ENCODE measurements at regions not wholly inside any gene's neighbourhood (a gene's known extent, or its start where the extent isn't known, plus 50 kb on each side); places are given as distances from the start of the nearest gene placed in this dataset.

- POLR2A ChIA-PET: no interaction called here
- no peaks in the 10 kb centered on the region; the same call in 1 of the 2 replicates for H3K27me3 Mint-ChIP-seq (ENCODE audit: low read depth)
- H3K27ac Mint-ChIP-seq: no peak overlapping the region
- no peak overlapping the region for H3K4me3 Mint-ChIP-seq
- TF ChIP-seq JUN (CRISPR knock-in tag; IDR thresholded peaks at IDR 0.05): no peak
- no peak for TF ChIP-seq FOXK1 (CRISPR knock-in tag; IDR thresholded peaks at IDR 0.05)
- no peak for TF ChIP-seq JAZF1 (CRISPR knock-in tag; IDR thresholded peaks at IDR 0.05)
- no peak for TF ChIP-seq E2F5 (CRISPR knock-in tag; IDR thresholded peaks at IDR 0.05)
- TF ChIP-seq FOXJ3 (CRISPR knock-in tag; IDR thresholded peaks at IDR 0.05; ENCODE audit: borderline replicate concordance): no peak
- no peak for TF ChIP-seq MYBL2 (CRISPR knock-in tag; IDR thresholded peaks at IDR 0.05)
- TF ChIP-seq PRDM15 (CRISPR knock-in tag; IDR thresholded peaks at IDR 0.05): no peak
- no peak for TF ChIP-seq CDX4 (CRISPR knock-in tag; IDR thresholded peaks at IDR 0.05; ENCODE audit: borderline replicate concordance)
- TF ChIP-seq ZNF317 (CRISPR knock-in tag; IDR thresholded peaks at IDR 0.05; ENCODE audit: borderline replicate concordance, low read depth): no peak
- no peak for TF ChIP-seq FOXP1 (CRISPR knock-in tag; IDR thresholded peaks at IDR 0.05; ENCODE audit: borderline replicate concordance)
- TF ChIP-seq GRHL2 (CRISPR knock-in tag; IDR thresholded peaks at IDR 0.05; ENCODE audit: insufficient replicate concordance, severe bottlenecking): no peak
- no peak for TF ChIP-seq NFE2L1 (CRISPR knock-in tag; IDR thresholded peaks at IDR 0.05)
- TF ChIP-seq OVOL2 (CRISPR knock-in tag; IDR thresholded peaks at IDR 0.05; ENCODE audit: borderline replicate concordance): no peak
- ATAC-seq (no peak), DNase-seq (ENCODE audit: low spot score) (no peak)
- H3K36me3 Mint-ChIP-seq: peaks cover 3% of the 10 kb centered on the region; the same call in 1 of the 2 replicates
- CTCF ChIA-PET: interaction anchor here (0.6 to 1.8 kb wide), 2 partner anchors 35 to 134 kb away, joined by 6 to 8 read pairs; no protein-coding TSS in a partner anchor
- H3K4me1 Mint-ChIP-seq: peaks cover under 1% of the 10 kb centered on the region; the same call in 1 of the 2 replicates
- H3K9me3 Mint-ChIP-seq: peaks cover 11% of the 10 kb centered on the region
Measured at GRCh38 chr1:5780324-5780716, 211.9 kb downstream of the NPHP4 start.

- H3K27me3 Mint-ChIP-seq (ENCODE audit: low read depth): no peaks in the 10 kb centered on the region; the same call in 1 of the 2 replicates
- CTCF ChIA-PET: interaction anchor here (0.6 to 1.8 kb wide), 2 partner anchors 34 to 135 kb away, joined by 6 to 8 read pairs; no protein-coding TSS in a partner anchor
Measured at GRCh38 chr1:5779608-5780323, 212.5 kb downstream of the NPHP4 start.

More at GRCh38 chr1:5779608-5780323, 212.5 kb downstream of the NPHP4 start:
- H3K4me3 Mint-ChIP-seq: no peak overlapping the region
- peaks cover 11% of the 10 kb centered on the region for H3K9me3 Mint-ChIP-seq
- no peak for TF ChIP-seq ZNF138 (CRISPR knock-in tag; conservative IDR thresholded peaks at IDR 0.05)
- no peak for TF ChIP-seq ATF3 (CRISPR knock-in tag; conservative IDR thresholded peaks at IDR 0.05)
- no peak for TF ChIP-seq USF2 (CRISPR knock-in tag; IDR thresholded peaks at IDR 0.05)
- TF ChIP-seq NR1H2 (CRISPR knock-in tag; IDR thresholded peaks at IDR 0.05): no peak
- TF ChIP-seq KAT7 (CRISPR knock-in tag; IDR thresholded peaks at IDR 0.05; ENCODE audit: borderline replicate concordance): no peak
- peaks cover 6% of the 10 kb centered on the region for H3K4me1 Mint-ChIP-seq
- no peak overlapping the region for H3K27ac Mint-ChIP-seq
- POLR2A ChIA-PET: no interaction called here
- no peak for ATAC-seq
- no peak for DNase-seq (ENCODE audit: low spot score)
- H3K36me3 Mint-ChIP-seq: peaks cover 3% of the 10 kb centered on the region; the same call in 1 of the 2 replicates

Data from WTC11 (cell line).